KOPT-K1 (cell line): ENCODE measurements at regions not wholly inside any gene's neighbourhood (a gene's known extent, or its start where the extent isn't known, plus 50 kb on each side); places are given as distances from the start of the nearest gene placed in this dataset.

Experiments used
- H3K27ac ChIP-seq: fragments of 200-600 bp; sonication (generic); 2 replicates; pipeline ENCODE4 v1.5.1; 2016; ENCODE audit warnings: antibody characterized with exemption, mild to moderate bottlenecking, low read depth, low read length; ENCODE audit not compliant: poor library complexity, severe bottlenecking
- H3K36me3 ChIP-seq: fragments of 200-600 bp; sonication (generic); 2 replicates; pipeline ENCODE4 v1.5.1; 2017; ENCODE audit warnings: antibody characterized with exemption, mild to moderate bottlenecking, low read length, moderate library complexity; ENCODE audit not compliant: insufficient read depth
- H3K9me3 ChIP-seq: fragments of 200-600 bp; sonication (generic); 2 replicates; pipeline ENCODE4 v1.5.1; 2017; ENCODE audit warnings: antibody characterized with exemption, low read length, mild to moderate bottlenecking; ENCODE audit not compliant: insufficient read depth, poor library complexity, severe bottlenecking

DNA sequence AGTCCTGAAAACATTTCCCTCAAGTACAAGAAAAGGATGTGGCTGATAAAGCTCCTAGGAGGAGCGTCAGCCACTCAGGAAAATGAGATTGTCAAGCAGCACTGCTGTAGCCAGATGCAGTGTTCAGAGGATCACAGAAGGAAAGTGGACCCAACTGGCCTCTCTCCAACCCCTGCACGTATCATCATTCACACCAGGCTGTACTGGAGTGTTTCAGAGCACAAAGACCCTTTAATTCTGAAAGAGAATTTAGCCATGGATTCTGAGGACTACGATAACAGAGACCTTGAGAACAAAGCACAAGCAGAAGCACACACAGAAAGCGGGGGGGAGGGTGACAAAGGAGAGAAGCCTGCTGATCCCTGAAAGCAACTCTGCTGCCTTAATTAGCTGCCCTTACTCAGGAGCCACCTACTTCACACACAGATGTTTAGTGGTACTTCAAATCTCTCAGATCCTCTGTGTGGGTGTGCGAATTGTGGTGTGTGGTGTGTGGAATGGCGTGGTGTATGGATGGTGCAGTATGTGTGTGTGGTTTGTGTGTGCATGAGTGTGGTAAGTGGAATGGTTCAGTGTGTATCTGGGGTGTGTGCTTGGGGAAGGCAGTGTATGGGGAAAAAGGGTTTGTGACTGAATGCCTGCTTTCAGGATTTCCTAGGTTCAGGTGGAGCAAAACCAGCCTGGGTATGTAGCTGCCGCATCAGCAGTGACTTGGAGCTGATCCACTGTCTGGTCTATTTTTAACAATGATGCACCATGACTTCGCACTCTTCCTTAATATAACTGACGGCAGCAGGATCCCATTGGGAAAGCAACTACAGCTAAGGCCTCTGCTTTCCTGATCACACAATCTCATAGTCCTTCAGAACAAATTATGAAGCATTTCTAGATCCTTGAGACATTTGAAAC lies 192.5 kb downstream of the RSL24D1 start:
- no peaks in the 10 kb centered on the region for H3K9me3 ChIP-seq
- H3K27ac ChIP-seq: no peak overlapping the region
- no peaks in the 10 kb centered on the region for H3K36me3 ChIP-seq

DNA sequence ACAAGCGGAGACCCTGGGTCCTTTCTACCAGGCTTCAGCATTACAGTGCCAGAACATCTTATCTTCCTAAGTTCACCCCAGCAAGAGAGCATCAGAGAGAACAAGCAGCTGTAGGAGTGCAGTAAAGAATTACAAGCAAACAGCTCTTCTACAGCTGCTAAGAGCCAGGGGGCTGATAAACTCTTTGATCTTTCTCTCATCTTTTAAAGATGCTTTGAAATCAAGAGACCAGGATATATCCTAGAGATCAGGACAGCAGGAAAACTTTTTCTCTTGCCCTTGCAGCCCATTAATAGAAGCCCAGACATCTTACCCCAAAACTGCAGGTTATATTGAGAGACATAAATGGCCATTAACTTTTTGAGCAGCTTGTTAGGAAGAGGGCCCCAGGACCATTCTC lies 198.1 kb downstream of the RSL24D1 start:
- no peak overlapping the region for H3K27ac ChIP-seq
- no peaks in the 10 kb centered on the region for H3K9me3 ChIP-seq
- H3K36me3 ChIP-seq: no peaks in the 10 kb centered on the region

- Histone ChIP-seq H3K36me3 (no peaks in the 10 kb centered on the region), H3K27ac (no peak overlapping the region)
These were observed 205.9 kb downstream of the RSL24D1 start for GRCh38 chr15:54990793-54991192.

GRCh38 chr15:54987881-54988280 lies 208.9 kb downstream of the RSL24D1 start:
- no peaks in the 10 kb centered on the region for H3K36me3 ChIP-seq
- no peaks in the 10 kb centered on the region for H3K9me3 ChIP-seq
- H3K27ac ChIP-seq: no peak overlapping the region

More at GRCh38 chr15:54990793-54991192, 205.9 kb downstream of the RSL24D1 start:
- H3K9me3 ChIP-seq: no peaks in the 10 kb centered on the region

DNA sequence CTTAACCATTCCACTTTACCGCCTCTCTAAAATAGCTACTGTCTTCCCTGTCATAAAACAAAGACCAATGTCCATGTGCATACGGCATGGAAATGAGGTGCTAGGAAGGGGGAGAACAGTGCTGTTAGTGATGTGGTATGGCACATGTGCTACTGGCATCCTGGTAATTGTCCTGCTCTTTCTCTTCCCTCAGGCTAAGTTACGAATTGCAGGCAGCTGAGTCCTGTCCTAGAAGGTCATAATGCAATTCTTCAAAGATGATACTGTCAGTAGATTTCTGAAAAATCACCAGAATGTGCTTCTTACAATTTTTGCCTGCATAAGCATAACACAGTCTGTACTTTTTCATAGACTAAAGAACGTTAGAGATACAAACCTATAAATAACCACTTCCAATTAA lies 216.8 kb downstream of the RSL24D1 start:
- Histone ChIP-seq H3K27ac (no peak overlapping the region), H3K9me3 (no peaks in the 10 kb centered on the region)

GRCh38 chr15:54962637-54963036 lies 234.1 kb downstream of the RSL24D1 start:
- Histone ChIP-seq H3K36me3 (no peaks in the 10 kb centered on the region), H3K27ac (no peak overlapping the region), H3K9me3 (no peaks in the 10 kb centered on the region)

More for the DNA sequence above, 216.8 kb downstream of the RSL24D1 start:
- no peaks in the 10 kb centered on the region for H3K36me3 ChIP-seq

- H3K27ac ChIP-seq: no peak overlapping the region
- H3K36me3 ChIP-seq: no peaks in the 10 kb centered on the region
- H3K9me3 ChIP-seq: no peaks in the 10 kb centered on the region
These were observed 236.5 kb downstream of the RSL24D1 start for GRCh38 chr15:54960266-54960665.

DNA sequence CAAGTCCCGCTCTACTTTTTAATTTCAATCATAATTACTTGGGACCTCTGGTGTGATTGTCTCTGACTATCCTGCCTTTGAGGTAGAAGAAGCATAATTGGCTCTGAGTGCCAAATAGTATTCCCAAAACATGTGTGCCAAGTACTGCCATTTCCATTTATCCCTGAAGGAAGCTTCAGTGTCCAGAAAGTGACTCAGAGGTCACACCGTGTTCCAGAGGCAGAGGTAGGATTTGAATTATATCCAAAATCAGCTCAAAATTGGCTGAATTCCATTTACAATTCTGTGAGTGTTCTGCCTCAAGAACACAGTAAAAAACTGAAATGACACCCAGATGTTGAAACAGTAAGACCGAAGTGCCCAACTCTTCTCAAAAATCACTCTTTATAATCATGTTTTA lies 255.3 kb downstream of the RSL24D1 start:
- Histone ChIP-seq H3K36me3 (no peaks in the 10 kb centered on the region), H3K27ac (no peak overlapping the region), H3K9me3 (no peaks in the 10 kb centered on the region)

- H3K36me3 ChIP-seq: no peaks in the 10 kb centered on the region
- no peak overlapping the region for H3K27ac ChIP-seq
- H3K9me3 ChIP-seq: no peaks in the 10 kb centered on the region
These were observed 279.4 kb downstream of the RSL24D1 start for GRCh38 chr15:54917312-54917711.

- no peaks in the 10 kb centered on the region for H3K9me3 ChIP-seq
- H3K27ac ChIP-seq: no peak overlapping the region
- no peaks in the 10 kb centered on the region for H3K36me3 ChIP-seq
These were observed 281.4 kb downstream of the RSL24D1 start for GRCh38 chr15:54915380-54915779.

DNA sequence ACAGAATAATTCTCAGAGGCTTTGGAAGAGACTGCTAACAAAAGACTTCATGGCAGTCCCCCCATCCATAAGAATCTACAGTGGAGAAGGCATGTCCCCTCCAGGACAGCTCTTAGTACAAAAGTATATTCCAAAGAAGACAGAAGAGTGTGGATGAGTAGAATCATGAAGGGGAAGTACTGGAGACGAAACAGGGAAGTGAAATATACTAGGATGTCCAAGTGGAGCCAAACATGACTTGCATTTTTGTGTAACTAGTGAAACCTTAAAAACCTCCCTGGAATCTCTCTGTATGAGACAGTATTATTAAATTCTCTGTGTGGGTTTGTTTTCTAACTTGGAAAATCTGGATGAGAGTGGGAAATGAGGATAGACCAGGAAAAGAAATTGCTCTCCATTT lies 312.4 kb downstream of the RSL24D1 start:
- Histone ChIP-seq H3K9me3 (peaks cover 4% of the 10 kb centered on the region), H3K27ac (no peak overlapping the region), H3K36me3 (no peaks in the 10 kb centered on the region)

DNA sequence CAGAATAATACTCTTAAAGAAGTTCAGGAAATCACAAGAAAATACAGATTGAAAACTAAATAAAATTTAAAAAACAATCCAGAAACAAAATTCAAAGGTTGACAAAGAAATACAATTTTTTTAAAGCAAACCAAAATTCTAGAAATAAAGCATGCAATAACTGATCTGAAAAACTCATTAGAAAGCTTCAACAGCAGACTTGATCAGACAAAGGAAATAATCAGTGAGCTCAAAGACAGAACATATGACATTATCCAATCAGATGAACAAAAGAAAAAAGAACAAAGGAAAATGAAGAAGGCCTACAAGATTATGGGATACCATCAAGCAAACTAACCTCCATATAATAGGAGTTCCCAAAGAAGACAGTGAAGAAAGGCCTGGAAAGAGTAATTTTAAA lies 336.8 kb downstream of the RSL24D1 start:
- Histone ChIP-seq H3K36me3 (no peaks in the 10 kb centered on the region), H3K27ac (no peak overlapping the region), H3K9me3 (no peaks in the 10 kb centered on the region)

- H3K9me3 ChIP-seq: no peaks in the 10 kb centered on the region
- H3K36me3 ChIP-seq: no peaks in the 10 kb centered on the region
- no peak overlapping the region for H3K27ac ChIP-seq
These were observed 342.1 kb downstream of the RSL24D1 start for GRCh38 chr15:54854667-54855066.

DNA sequence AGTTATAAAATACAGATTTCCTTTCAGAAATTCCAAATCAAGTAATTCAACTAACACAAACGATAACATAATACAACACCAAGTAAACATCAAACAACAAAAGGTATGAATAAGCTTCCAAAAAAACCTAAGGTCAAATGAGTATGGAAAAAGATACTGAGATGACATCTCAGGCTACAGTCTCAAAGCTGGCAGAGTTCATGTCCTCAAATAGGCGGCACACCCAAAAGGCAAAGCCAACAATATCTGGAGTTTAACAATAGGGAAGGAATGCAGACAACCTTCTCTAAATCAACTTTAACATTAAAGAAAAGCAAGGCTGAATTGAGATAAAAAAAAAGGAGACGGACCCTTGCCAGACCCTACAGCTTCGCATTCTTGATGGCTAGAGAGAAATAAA lies 346.6 kb downstream of the RSL24D1 start:
- Histone ChIP-seq H3K9me3 (no peaks in the 10 kb centered on the region), H3K36me3 (no peaks in the 10 kb centered on the region), H3K27ac (no peak overlapping the region)

GRCh38 chr15:54843006-54843405 lies 353.7 kb downstream of the RSL24D1 start:
- no peaks in the 10 kb centered on the region for H3K9me3 ChIP-seq
- no peak overlapping the region for H3K27ac ChIP-seq
- H3K36me3 ChIP-seq: no peaks in the 10 kb centered on the region

- Histone ChIP-seq H3K27ac (no peak overlapping the region), H3K9me3 (no peaks in the 10 kb centered on the region), H3K36me3 (no peaks in the 10 kb centered on the region)
These were observed 354.9 kb downstream of the RSL24D1 start for GRCh38 chr15:54841701-54842305.
